Mesenchymal stem cell (in vitro differentiated cells and primary cell): ENCODE measurements at regions not wholly inside any gene's neighbourhood (a gene's known extent, or its start where the extent isn't known, plus 50 kb on each side); places are given as distances from the start of the nearest gene placed in this dataset.
A peak's percentile ranks its signal among the peaks of the same experiment; 100 is the strongest.

Source experiments
- DNase-seq: peaks from one replicate; pipeline ENCODE4 v3.0.0-alpha.2; 2013
- H2AFZ ChIP-seq: one replicate; pipeline ENCODE4 v1.6.1; 2013; ENCODE audit warnings: low read depth, mild to moderate bottlenecking, control low read depth, inconsistent platforms, low read length, moderate library complexity
- H2AK5ac ChIP-seq: 2 replicates; pipeline ENCODE4 v1.6.1; 2013; ENCODE audit warnings: low read length, moderate library complexity, mild to moderate bottlenecking, inconsistent platforms; ENCODE audit not compliant: severe bottlenecking
- H2BK120ac ChIP-seq: one replicate; pipeline ENCODE4 v1.6.1; 2013; ENCODE audit warnings: low read depth, mild to moderate bottlenecking, inconsistent platforms, low read length, moderate library complexity
- H2BK12ac ChIP-seq, 2 experiments: one replicate each; pipeline ENCODE4 v1.6.1; 2013; ENCODE audit warnings: inconsistent platforms in 2 of 2, low read length in 2 of 2, mild to moderate bottlenecking in 2 of 2, moderate library complexity in 2 of 2, control low read depth in 1 of 2
- H2BK15ac ChIP-seq: one replicate; pipeline ENCODE4 v1.6.1; 2013; ENCODE audit warnings: mild to moderate bottlenecking, low read depth, inconsistent platforms; ENCODE audit not compliant: poor library complexity, severe bottlenecking
- H2BK5ac ChIP-seq: 2 replicates; pipeline ENCODE4 v1.6.1; 2013; ENCODE audit warnings: low read depth, mild to moderate bottlenecking, low read length, control low read depth, inconsistent platforms; ENCODE audit not compliant: poor library complexity, severe bottlenecking
- H3K14ac ChIP-seq, 2 experiments: one replicate each; pipeline ENCODE4 v1.6.1; 2013; ENCODE audit warnings: inconsistent platforms in 2 of 2, low read length in 2 of 2, control low read depth in 1 of 2, mild to moderate bottlenecking in 1 of 2, moderate library complexity in 1 of 2
- H3K18ac ChIP-seq, 2 experiments: one replicate each; pipeline ENCODE4 v1.6.1; 2013; ENCODE audit warnings: inconsistent platforms in 2 of 2, low read length in 2 of 2, control low read depth in 1 of 2, low read depth in 1 of 2, mild to moderate bottlenecking in 1 of 2
- H3K23ac ChIP-seq, 2 experiments: one replicate each; pipeline ENCODE4 v1.6.1; 2013; ENCODE audit warnings: inconsistent platforms in 2 of 2, low read length in 2 of 2, mild to moderate bottlenecking in 2 of 2, moderate library complexity in 2 of 2, control low read depth in 1 of 2
- H3K27ac ChIP-seq: 2 replicates; pipeline ENCODE4 v1.5.1; 2013; ENCODE audit warnings: mild to moderate bottlenecking, moderate library complexity, low read length, control low read depth, inconsistent platforms; ENCODE audit not compliant: poor library complexity, severe bottlenecking
- H3K27me3 ChIP-seq, 2 experiments: 2 replicates each; pipeline versions ENCODE4 v1.6.1 to v1.7.0; 2013; ENCODE audit warnings: low read length in 2 of 2, mild to moderate bottlenecking in 2 of 2, moderate library complexity in 2 of 2, control low read depth in 1 of 2, inconsistent platforms in 1 of 2; ENCODE audit not compliant: control insufficient read depth in 1 of 2, insufficient read depth in 1 of 2
- H3K36me3 ChIP-seq, 2 experiments: 2 replicates each; pipeline versions ENCODE4 v1.6.1 to v1.7.0; 2013; ENCODE audit warnings: low read length in 2 of 2, control low read depth in 1 of 2, inconsistent platforms in 1 of 2, low read depth in 1 of 2, mild to moderate bottlenecking in 1 of 2; ENCODE audit not compliant: insufficient read depth in 2 of 2, control insufficient read depth in 1 of 2
- H3K4ac ChIP-seq, 2 experiments: one replicate each; pipeline ENCODE4 v1.6.1; 2013; ENCODE audit warnings: inconsistent platforms in 2 of 2, low read length in 2 of 2, mild to moderate bottlenecking in 2 of 2, moderate library complexity in 2 of 2, control low read depth in 1 of 2, low read depth in 1 of 2
- H3K4me1 ChIP-seq: 2 replicates; pipeline ENCODE4 v1.6.1; 2013; ENCODE audit warnings: low read depth, low read length, control low read depth; ENCODE audit not compliant: control insufficient read depth, insufficient read depth
- H3K4me2 ChIP-seq: 2 replicates; pipeline ENCODE4 v1.6.1; 2013; ENCODE audit warnings: low read length, mild to moderate bottlenecking, inconsistent platforms; ENCODE audit not compliant: poor library complexity, severe bottlenecking
- H3K4me3 ChIP-seq, 2 experiments: 2 replicates each; pipeline versions ENCODE4 v1.5.1 to v1.7.0; 2013; ENCODE audit warnings: low read length in 2 of 2, mild to moderate bottlenecking in 2 of 2, control low read depth in 1 of 2, low read depth in 1 of 2; ENCODE audit not compliant: insufficient read depth in 1 of 2
- H3K79me1 ChIP-seq: replicated peaks from 2 replicates; pipeline ENCODE4 v1.6.1; 2013; ENCODE audit warnings: mild to moderate bottlenecking, control low read depth, low read length, inconsistent platforms; ENCODE audit not compliant: poor library complexity, severe bottlenecking
- H3K9ac ChIP-seq: 2 replicates; pipeline ENCODE4 v1.7.0; 2013; ENCODE audit warnings: mild to moderate bottlenecking, low read length, moderate library complexity
- H3K9me3 ChIP-seq: 2 replicates; pipeline ENCODE4 v1.7.0; 2013; ENCODE audit warnings: mild to moderate bottlenecking, low read length; ENCODE audit not compliant: control insufficient read depth
- H4K8ac ChIP-seq: one replicate; pipeline ENCODE4 v1.6.1; 2013; ENCODE audit warnings: inconsistent platforms, mild to moderate bottlenecking, low read length, moderate library complexity
- H4K91ac ChIP-seq: one replicate; pipeline ENCODE4 v1.6.1; 2013; ENCODE audit warnings: mild to moderate bottlenecking, low read length, inconsistent platforms
- WGBS: methylation state at CpG from one replicate; pipeline ENCODE4 v1.1.7; 2013; ENCODE audit warnings: mixed read lengths; 5-methylcytosine and 5-hydroxymethylcytosine counted together

GRCh38 chr16:27633721-27634120 lies 83.8 kb downstream of the KATNIP start:
- Histone ChIP-seq H2BK5ac (no peak overlapping the region), H3K27ac (no peak overlapping the region), H3K36me3 (peaks cover 26 to 32% of the 10 kb centered on the region in 2 experiments), H4K91ac (no peak overlapping the region), H3K4me3 (no peak overlapping the region), H2AK5ac (no peak overlapping the region), H2BK15ac (no peak overlapping the region), H3K79me1 (no peaks in the 10 kb centered on the region), H4K8ac (no peak overlapping the region), H2AFZ (no peak overlapping the region), H3K18ac (no peak overlapping the region), H3K4ac (no peak overlapping the region), H3K14ac (no peak overlapping the region), H3K9ac (no peak overlapping the region), H3K4me1 (peaks cover 7% of the 10 kb centered on the region), H3K27me3 (no peaks in the 10 kb centered on the region), H2BK120ac (no peak overlapping the region), H3K9me3 (no peaks in the 10 kb centered on the region), H3K4me2 (no peak overlapping the region), H3K23ac (no peak overlapping the region), H2BK12ac (no peak overlapping the region)
- DNase-seq: no peak

DNA sequence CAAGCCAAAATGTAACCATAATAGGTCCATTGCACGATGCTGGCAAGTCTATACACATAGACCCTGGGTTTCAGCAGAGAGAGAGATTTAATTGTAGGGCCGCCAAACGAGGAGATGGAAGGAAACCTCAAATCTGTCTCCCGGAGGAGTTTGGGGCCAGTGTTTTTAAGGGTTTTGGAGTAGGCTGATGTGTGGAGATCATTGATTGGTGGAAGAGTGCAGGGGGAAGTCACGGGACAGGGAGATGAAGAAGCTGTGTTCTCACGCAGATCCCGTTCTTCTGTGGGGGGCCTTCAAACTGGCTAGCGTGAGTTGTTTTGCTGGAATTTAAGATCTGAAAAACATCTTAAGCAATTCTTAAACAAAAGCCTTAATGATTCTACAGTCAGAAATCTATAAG lies 84.8 kb downstream of the KATNIP start:
- Histone ChIP-seq H2BK120ac (no peak overlapping the region), H2AFZ (no peak overlapping the region), H4K8ac (no peak overlapping the region), H4K91ac (no peak overlapping the region), H3K23ac (no peak overlapping the region), H3K14ac (no peak overlapping the region), H3K9me3 (no peaks in the 10 kb centered on the region), H3K9ac (no peak overlapping the region), H3K27me3 (no peaks in the 10 kb centered on the region), H3K4me1 (peaks cover 7% of the 10 kb centered on the region), H2AK5ac (no peak overlapping the region), H3K36me3 (peaks cover 30 to 35% of the 10 kb centered on the region in 2 experiments), H3K79me1 (no peaks in the 10 kb centered on the region), H2BK12ac (no peak overlapping the region), H3K4me3 (no peak overlapping the region), H3K27ac (no peak overlapping the region), H3K4me2 (no peak overlapping the region), H2BK15ac (no peak overlapping the region), H3K4ac (no peak overlapping the region), H3K18ac (no peak overlapping the region), H2BK5ac (no peak overlapping the region)
- DNase-seq: no peak
- WGBS: 98% methylated on average over 5 of the region's 8 CpGs

DNA sequence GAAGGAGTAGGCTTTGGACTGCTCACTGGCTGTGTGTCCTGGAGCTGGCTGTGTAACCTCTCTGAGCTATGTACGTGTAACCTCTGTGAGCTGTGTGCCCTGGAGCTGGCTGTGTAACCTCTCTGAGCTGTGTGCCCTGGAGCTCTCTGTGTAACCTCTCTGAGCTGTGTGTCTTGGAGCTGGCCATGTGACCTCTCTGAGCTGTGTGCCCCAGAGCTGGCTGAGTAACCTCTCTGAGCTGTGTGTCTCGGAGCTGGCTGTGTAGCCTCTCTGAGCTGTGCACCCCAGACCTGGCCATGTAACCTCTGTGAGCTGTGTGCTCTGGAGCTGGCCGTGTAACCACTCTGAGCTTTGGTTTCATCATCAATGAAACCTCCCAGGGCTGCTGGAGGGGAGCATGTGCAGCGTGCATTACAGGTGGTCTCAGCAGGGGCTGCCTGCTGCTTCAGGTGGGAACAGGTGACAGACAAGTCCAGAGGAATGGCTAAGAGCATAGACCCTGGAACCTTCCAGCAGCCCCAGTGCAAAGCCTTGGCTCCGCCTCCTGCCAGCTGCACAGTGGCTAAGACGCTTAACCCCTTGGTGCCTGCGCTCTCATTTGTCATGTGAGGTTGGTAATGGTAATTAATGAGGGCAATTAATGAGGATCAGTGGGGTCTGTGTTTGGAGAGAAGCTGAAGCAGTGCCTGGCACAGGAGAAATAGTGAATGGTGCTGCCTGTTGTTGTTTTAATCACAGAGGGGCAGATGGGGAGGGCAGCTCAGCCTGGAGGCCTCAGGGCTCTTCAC lies 86.7 kb downstream of the KATNIP start:
- no peaks in the 10 kb centered on the region for H3K27me3 ChIP-seq
- 87% methylated on average over 7 of the region's 7 CpGs for WGBS

GRCh38 chr16:27638833-27639560 lies 89.1 kb downstream of the KATNIP start:
- Histone ChIP-seq H3K18ac (no peak overlapping the region), H2BK120ac (no peak overlapping the region), H3K4me3 (no peak overlapping the region), H3K27me3 (no peaks in the 10 kb centered on the region), H3K14ac (no peak overlapping the region), H4K8ac (no peak overlapping the region), H2BK5ac (no peak overlapping the region), H3K4me1 (peaks cover 10% of the 10 kb centered on the region), H4K91ac (no peak overlapping the region), H2AFZ (no peak overlapping the region), H3K27ac (no peak overlapping the region), H3K4ac (no peak overlapping the region), H2BK12ac (no peak overlapping the region), H3K4me2 (no peak overlapping the region), H3K9ac (no peak overlapping the region), H3K36me3 (peaks cover 5 to 29% of the 10 kb centered on the region in 2 experiments), H3K9me3 (no peaks in the 10 kb centered on the region), H3K23ac (no peak overlapping the region), H3K79me1 (peaks cover 3% of the 10 kb centered on the region), H2BK15ac (no peak overlapping the region), H2AK5ac (no peak overlapping the region)
- no peak for DNase-seq
- WGBS: 70% methylated on average over 14 of the region's 15 CpGs

More for the DNA sequence above, 86.7 kb downstream of the KATNIP start:
- H3K18ac ChIP-seq: no peak overlapping the region
- no peak overlapping the region for H3K4ac ChIP-seq
- no peak overlapping the region for H3K4me3 ChIP-seq
- no peak overlapping the region for H3K14ac ChIP-seq
- no peak overlapping the region for H3K4me2 ChIP-seq
- no peak overlapping the region for H2BK120ac ChIP-seq
- peaks cover 10% of the 10 kb centered on the region for H3K4me1 ChIP-seq
- H2BK12ac ChIP-seq: no peak overlapping the region
- no peak overlapping the region for H3K9ac ChIP-seq
- H2AK5ac ChIP-seq: no peak overlapping the region
- peaks cover 18 to 31% of the 10 kb centered on the region in 2 experiments for H3K36me3 ChIP-seq
- no peak overlapping the region for H2BK15ac ChIP-seq
- H2AFZ ChIP-seq: no peak overlapping the region
- H3K9me3 ChIP-seq: no peaks in the 10 kb centered on the region
- no peak overlapping the region for H4K91ac ChIP-seq
- no peak for DNase-seq
- no peak overlapping the region for H2BK5ac ChIP-seq
- H3K27ac ChIP-seq: no peak overlapping the region
- H3K23ac ChIP-seq: no peak overlapping the region
- peaks cover 3% of the 10 kb centered on the region for H3K79me1 ChIP-seq
- peak overlapping the region; percentile 38 for H4K8ac ChIP-seq
